ELR (cell line): ENCODE measurements at regions not wholly inside any gene's neighbourhood (a gene's known extent, or its start where the extent isn't known, plus 50 kb on each side); places are given as distances from the start of the nearest gene placed in this dataset.
"Not testable (repeated sequence)": the region's sequence is repeated elsewhere in the genome, so short reads cannot be mapped to it uniquely, and the experiment has no call there.

ENCODE experiments used
- DNase-seq: peaks from one replicate; pipeline ENCODE4 v3.0.0-alpha.2; 2015; ENCODE audit warnings: low read depth

DNA sequence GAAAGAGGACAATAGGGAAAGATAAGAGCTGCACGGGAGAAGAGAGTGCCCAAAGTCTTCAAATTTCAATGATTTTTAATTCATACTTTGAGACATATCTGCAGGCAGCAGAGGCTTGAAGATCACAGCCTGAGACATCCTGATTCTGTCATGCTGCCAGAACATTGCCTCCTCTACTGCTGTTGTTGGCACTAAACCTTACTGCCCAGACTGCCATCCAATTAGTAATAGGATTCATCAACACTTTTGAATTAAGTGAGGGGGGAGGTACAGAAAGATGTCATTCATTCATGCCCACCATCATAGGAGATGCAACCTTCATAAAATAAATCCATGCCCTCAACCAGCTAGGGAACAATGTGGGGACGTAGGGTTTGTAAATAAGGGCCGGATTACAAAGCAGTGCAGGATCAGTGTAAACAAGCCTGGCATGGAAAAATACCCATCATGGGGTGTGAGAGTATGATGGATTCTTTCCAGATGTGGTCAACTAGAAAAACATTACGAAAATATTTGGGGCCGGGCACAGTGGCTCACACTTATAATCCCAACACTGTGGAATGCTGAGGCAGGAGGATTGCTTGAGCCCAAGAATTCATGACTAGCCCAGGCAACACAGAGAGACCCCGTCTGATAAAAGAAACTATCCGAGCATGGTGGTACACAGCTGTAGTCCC lies 122.1 kb upstream of the DAPK1 start:
- no peak for DNase-seq

DNA sequence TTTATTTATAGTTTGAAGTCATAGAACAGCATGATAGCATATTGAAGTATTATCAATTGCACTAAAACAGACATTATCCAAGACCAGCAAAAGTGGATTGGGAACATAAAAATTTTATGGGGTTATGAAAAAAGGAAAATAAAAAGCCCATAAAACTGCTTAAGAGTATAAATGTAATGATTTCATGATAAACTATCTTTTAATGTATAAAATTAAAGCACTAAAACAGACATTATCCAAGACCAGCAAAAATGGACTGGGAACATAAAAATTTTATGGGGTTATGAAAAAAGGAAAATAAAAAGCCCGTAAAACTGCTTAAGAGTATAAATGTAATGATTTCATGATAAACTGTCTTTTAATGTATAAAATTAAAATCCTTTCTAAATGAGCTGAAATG lies 119.0 kb upstream of the DAPK1 start:
- DNase-seq: no peak

DNA sequence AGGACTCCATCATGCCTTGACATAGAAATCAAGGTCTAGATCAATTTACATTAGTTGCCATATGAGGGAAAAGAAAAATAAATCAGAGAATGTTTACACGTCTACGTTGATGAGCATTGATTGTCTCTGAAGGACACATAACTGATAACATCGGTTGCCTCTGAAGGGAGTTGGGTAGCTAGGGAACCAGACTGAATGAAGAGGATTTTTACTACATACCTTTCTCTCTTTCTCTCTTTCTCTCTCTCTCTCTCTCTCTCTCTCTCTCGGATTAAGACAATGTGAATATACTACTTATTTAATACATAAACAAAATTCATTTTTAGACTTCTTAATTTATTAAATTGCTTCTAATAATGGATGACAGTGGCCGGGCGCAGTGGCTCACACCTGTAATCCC lies 118.4 kb upstream of the DAPK1 start:
- DNase-seq: no peak

DNA sequence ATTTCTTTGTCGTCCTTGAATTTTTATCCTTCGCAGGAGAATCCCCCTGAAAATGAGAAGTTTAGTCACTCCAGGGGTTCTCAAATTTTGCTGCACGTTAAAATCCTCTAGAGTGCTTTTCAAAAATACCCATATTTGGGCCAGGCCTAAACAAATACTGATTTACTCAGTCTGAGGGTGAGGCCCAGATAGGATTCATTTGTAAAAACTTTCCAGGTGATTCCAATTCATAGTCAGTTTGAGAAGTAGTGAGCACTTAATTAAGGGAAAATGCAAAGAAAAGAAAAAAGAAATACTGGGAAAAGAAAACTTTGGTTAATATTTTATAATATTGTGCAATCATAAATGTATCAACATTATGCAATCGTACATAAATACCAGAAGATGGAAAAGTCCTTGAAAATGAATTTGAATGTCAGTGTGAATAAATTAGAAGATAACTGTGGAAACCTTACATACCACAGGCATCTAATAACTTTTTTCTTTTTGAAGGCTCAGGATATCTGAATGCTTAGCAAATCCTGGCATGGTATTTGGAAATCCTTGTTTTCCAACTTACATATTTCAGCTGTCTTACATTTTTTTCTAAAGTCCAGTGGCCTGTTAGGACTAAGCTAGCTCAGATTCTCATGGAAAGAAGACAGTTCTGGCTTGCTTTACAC lies 116.5 kb upstream of the DAPK1 start:
- no peak for DNase-seq

DNA sequence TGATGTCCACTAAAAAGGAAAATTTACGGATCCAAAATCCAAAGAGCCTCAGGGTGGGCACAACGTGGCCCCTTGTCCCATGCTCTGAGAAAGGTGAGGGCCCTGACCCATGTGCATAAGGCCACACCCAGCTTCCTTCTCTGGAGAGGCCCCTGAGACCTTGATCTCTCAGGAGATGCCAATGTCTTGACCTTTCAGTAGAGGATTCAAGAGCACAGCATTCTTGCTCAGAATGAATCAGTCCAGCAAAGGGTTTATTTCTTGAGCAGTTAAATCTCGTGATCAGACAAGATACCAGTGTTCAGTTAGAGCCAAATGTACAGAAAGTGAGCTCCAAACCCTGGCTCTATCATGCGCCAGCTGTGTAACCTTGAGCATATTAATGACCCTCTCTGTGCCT lies 115.9 kb upstream of the DAPK1 start:
- DNase-seq: no peak

DNA sequence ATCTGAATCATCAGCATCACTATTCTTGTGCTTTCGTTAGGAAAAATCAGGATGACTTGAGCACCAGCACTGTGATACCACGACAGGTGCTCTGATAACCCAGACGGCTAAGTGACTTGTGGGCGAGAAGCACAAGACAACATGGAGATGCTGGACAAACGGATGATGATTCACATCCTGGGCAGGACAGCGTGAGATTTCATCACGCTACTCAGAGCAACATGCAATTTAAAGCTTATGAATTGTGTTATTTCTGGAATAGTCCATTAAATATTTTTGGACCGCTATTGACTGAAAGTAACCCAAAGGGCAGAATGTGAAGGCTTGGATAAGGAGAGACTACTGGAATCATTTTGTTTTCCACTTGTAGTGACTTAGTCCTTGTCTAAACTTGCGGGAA lies 114.8 kb upstream of the DAPK1 start:
- DNase-seq: peak; percentile 3

DNA sequence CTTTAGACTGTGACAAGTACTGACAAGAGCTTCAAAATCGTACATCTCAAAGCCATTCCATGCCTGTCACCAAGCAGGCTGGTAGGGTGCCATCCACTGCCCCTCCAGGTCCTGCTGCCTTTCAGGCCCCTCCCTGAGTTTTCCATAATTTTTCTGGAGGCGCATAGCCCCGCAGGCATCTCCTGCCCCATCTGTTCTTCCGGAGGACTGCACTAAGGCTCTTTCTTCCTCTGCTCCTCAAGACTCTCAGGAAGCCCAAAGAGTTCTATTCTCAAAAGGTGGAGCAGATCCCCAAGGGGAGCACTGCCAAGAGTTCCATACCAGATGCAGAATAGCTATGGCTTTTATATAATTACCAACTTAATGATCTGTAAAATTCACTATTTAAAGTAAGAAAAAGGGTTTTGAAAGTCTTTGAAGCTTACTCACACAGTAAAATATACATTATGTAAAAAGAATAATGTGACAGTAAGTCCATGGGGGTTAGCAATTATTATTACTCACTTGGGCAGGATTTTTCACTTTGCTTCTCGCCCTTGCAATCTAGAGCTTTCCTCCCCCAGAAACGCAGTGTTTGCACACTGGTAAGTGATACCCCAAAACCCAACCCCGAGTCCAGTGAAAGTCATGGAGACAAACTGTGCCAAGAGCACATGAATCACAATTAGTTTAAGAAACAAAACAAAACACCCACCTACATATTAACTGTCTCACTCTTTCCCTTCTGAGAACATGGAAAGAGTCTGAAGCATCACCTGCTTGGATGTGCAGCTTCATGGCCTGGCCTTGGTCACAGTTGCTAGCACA lies 114.1 kb upstream of the DAPK1 start:
- DNase-seq: no peak

DNA sequence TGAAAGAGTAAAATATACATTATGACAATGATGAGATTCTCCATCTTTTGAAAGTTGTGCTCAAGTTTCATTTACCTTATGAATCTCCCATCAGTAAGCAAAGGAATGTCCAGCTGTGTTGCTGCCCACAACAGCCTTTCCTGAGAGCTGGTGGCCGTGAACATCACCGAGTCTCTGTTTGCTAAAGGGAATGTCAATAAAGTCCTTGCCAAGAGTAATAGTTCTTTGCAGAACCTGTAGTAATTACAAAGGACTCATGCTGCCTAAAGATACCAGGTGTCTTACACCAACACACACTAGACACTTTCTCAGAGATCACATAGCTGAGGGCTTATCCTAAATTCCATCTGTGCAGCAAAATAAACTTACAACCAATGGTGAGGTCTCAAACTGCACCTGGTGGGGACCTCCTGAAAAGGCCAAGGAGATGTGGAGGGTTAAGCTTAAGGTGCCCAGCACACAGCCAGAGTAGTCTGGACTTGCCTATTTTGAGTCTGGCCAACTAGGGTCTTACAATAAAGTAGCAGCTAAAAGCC lies 111.1 kb upstream of the DAPK1 start:
- DNase-seq: no peak

DNA sequence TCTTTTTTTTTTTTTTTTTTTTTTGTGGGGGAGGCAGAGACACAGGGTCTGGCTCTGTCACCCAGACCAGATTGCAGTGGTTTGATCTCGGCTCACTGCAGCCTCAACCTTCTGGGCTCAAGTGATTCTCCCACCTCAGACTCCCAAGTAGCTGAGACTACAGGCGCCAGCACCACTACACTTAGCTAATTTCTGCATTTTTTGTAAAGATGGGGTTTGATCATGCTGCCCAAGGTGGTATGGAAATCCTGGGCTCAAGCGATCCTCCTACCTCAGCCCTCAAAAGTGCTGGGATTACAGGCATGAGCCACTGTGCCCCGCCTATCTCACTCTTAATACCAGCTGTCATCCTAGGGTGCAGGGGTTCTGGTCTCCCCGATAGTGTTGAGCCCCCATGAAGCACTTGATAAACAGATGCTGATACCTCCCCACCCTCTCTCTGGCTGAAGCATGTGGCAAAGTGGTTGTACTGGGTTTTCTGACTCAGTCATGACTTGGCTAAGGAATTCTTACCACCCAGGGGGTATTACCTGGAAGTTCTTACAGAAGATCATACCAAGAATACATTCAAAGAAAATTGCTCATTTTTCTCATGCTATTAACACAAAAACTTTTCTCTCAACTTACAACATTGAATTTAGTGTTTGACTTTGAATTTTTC lies 110.2 kb upstream of the DAPK1 start:
- DNase-seq: no peak

DNA sequence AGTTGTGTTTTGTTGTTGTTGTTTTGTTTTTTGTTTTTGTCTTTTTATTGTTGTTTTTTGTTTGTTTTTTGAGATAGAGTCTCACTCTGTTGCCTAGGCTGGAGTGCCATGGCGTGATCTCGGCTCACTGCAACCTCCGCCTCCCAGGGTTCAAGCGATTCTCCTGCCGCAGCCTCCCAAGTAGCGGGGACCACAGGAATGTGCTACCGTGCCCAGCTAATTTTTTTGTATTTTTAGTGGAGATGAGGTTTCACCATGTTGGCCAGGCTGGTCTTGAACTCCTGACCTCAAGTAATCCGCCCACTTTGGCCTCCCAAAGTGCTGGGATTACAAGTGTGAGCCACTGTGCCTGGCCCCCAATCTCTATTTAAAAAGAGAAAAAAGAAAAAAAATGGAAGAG lies 109.0 kb upstream of the DAPK1 start:
- not testable (repeated sequence) for DNase-seq

DNA sequence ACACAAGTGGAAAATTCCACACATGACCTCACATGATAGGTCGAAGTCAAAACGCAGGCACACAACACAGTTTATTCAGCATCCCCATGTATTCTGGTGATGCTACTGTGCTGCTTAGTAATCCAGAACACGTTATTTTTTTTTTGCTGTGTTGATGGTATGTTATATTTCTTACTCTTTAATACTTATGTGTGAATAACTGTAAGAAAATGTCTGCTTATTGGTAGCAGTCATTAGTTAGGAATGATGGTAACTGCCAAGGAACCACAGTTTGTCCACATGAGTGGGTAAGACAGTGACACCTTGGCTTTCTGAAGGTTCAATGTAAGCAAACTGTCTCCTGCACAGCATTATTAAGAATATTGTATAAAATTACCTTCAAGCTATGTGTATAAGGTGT lies 107.7 kb upstream of the DAPK1 start:
- DNase-seq: no peak

DNA sequence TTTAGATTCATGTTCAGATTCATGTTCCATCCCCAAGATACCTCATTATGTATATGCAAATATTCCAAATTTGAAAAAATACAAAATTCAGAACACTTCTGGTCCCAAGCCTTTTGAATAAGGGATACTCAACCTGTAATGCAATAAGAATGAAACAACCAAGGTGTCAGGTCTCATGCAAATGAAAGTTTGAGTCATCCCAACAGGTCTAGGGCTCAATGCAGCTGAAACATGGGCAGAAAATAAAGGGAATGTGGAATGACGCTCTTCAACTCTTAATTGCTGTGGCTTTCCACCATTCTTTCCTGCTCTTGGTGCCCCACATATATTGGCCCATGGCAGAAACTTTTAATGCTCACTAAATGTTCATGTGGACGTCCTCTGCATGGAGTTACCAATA lies 107.3 kb upstream of the DAPK1 start:
- no peak for DNase-seq

DNA sequence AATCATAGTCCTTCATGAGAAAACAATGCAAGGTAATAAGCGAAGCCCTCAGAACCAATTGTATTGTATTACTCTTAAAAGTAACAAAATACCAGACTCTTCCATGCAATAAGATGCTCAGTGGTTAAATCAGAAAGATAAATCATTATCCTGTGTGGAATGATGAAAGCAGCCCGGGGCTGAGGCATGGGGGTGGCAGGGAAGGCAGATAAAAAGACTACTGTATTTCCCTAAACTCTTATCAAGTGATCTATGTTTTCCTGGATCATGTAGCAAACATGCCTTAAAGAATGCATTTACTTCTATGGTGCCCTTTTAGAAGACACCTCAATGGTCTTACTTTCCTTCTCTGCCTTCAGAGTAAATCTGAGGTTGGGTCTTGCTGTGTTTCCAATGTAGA lies 105.6 kb upstream of the DAPK1 start:
- DNase-seq: no peak

DNA sequence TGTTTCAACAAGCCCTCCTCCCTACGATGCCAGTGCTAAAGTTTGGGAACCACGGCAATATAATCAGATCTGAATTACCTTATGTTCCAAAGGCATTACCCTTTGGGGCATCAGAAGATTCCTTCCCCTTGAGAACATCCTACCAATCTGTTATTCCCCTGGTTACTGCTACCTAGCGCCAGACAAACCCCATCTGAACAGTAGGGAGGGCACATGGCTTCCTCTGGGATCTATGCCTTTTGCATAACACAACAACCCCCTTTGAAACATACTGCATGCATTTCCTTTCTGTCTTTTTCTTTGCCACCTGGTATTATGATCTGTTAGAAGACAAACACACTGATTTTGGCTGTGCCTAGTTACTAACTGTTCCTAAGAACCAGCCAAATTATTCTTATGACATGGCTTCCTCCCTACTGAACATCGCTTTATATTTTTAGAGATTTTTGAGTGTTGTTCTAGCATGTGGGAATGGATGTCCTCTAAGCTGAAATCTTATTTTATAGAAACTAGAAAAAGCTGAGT lies 103.9 kb upstream of the DAPK1 start:
- no peak for DNase-seq

DNA sequence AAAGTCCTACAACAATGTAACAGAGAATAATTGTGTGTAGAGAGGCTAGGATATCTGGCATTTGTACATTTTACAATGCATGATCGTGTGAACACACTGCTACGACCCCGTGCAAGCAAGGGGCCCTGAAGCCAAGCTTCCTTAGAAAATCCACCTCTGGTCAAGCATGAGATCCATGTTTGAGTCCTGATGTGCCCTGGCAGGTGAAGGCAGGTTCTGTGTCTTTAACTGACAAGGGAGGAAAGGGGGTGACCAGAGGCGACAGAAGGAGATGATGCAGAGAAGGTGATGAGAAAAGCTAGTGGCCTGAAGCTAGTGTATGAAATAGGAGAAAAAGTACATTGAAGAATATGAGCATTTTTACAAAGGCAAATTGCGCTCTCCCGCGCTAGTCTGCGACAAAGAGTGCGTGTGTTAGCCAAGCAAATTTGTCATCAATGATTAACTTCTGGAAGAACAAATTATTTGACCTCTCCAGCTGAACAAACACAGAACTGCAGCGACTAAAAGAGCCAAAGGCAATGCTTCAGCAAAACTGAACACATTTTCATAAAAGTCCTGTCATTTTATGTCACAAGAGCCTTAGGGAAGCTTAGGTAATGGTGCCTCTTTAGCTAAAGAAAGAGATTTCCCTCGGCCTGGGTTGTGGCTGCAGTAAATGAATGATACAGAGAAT lies 101.7 kb upstream of the DAPK1 start:
- no peak for DNase-seq

DNA sequence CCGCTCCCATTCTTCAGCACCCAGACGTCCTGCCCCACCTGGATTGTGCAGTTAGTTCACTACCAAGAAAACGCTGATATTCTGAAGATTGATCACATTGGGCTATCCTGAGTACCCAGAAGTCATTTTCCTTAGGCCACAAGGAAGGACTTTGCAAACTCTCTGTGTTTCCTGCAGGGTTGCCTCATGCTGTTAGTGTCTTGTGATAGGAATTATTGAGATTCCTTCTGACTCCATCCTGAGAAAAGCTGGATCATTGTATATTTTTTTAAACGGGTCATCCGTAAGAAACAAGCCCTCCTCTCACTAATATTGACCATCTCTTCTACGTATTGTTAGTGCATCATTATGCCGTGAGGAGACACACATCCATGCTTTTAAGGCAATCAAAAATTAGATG lies 96.0 kb upstream of the DAPK1 start:
- no peak for DNase-seq

DNA sequence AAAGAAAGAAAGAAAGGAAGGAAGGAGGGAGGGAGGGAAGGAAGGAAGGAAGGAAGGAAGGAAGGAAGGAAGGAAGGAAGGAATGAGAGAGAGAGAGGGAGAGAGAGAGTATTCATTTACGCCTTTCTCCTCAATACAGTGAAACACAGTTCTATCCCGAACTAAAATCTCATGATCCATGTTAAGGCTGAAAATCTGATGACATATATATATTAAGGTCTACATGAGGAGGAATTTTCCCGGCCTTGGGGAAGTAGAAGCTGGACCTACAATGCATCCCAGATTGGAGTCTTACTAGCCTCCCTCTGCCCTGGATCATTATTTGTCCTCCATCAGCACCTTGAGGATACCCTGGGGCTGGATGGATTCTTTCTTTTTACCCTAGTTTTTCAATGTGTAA lies 95.1 kb upstream of the DAPK1 start:
- DNase-seq: no peak

DNA sequence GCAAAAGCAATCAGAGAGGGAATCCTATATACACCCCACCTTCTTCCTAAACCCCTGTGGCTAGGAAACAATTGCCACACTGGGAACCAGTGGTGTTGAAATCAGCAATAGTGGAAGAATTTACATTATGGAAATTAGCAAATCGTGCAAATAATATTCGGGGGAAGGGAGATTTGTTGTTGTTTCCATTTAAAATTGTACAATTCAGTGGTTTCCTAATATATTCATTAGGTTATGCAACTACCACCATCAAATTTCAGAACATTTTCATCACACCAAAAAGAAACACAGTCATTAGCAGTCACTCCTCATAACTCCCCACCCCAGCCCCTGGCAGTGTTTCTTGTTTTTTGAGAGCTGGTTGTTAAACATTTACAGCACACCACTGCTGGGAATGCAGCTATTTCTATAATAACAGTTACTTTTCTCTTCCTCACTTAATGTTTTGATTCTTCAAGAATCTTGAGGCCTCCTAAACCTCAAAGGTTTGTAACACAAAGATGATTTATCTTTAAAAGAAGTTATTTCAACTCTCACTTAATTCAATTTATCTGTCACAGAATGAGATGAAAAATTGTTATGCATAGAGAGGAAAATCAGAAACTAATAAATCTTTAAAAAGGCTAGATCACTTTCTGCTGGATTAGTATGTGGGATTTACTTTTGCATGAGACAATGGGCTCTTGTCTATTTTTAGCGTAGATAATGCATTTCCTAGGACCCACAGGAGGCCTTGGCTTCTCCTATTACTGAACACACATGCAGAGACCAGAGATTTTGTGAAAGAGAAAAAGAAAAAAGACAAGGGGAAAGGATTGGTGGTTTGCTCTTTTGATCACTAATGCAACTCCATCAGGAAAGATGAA lies 91.8 kb upstream of the DAPK1 start:
- no peak for DNase-seq

DNA sequence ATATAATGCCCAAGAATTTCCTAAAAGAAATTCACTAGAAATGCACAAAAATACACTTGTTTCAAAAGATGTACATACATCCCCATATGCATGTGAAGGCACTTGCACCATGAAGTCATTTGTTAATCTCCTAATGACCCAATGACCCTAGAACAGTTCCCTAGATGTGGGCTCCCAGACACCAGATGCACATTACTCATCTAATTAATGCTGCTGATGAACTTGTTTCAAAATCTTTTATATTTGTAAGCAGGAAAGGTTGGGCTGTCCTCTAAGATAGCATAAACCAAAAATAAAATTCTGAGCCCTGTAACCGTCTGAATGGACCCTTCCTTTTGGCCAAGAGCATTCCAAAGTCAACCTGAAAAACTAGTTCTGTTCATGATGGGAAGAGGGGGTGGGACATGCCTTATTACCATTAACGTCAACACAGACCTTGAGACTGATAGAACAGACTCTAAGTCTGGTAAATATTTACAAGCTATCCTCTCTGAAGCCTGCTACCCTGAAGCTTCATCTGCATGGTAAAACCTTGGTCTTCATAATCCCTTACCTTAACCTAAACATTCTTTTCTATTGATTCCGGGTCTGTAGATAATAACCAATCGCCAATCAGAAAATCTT lies 91.0 kb upstream of the DAPK1 start:
- DNase-seq: no peak
